ENCODE measurements at regions not wholly inside any gene's neighbourhood (a gene's known extent, or its start where the extent isn't known, plus 50 kb on each side); places are given as distances from the start of the nearest gene placed in this dataset.

- Histone ChIP-seq H3K27me3 (ENCODE audit: insufficient read depth, poor library complexity, severe bottlenecking) (no peaks in the 10 kb centered on the region), H3K9me3 (ENCODE audit: severe bottlenecking) (no peaks in the 10 kb centered on the region), H3K4me1 (ENCODE audit: insufficient read depth, poor library complexity, severe bottlenecking) (no peaks in the 10 kb centered on the region), H3K4me3 (ENCODE audit: severe bottlenecking) (no peak overlapping the region), H3K27ac (ENCODE audit: poor library complexity, severe bottlenecking) (no peak overlapping the region), H3K36me3 (ENCODE audit: low read depth) (no peaks in the 10 kb centered on the region)
- no peak for DNase-seq (ENCODE audit: low spot score)
- no peak for TF ChIP-seq CTCF (IDR thresholded peaks at IDR 0.05; ENCODE audit: poor library complexity, severe bottlenecking)
- no peak for ATAC-seq (ENCODE audit: low read depth)
These were observed 1321.8 kb downstream of the BRD1 start for GRCh38 chr22:48505891-48506290.

- Histone ChIP-seq H3K27me3 (ENCODE audit: insufficient read depth, poor library complexity, severe bottlenecking) (no peaks in the 10 kb centered on the region), H3K36me3 (ENCODE audit: low read depth) (no peaks in the 10 kb centered on the region), H3K27ac (ENCODE audit: poor library complexity, severe bottlenecking) (no peak overlapping the region), H3K4me1 (ENCODE audit: insufficient read depth, poor library complexity, severe bottlenecking) (no peaks in the 10 kb centered on the region), H3K9me3 (ENCODE audit: severe bottlenecking) (no peaks in the 10 kb centered on the region), H3K4me3 (ENCODE audit: severe bottlenecking) (no peak overlapping the region)
- DNase-seq (ENCODE audit: low spot score) (no peak), ATAC-seq (ENCODE audit: low read depth) (no peak)
- TF ChIP-seq CTCF (IDR thresholded peaks at IDR 0.05; ENCODE audit: poor library complexity, severe bottlenecking): no peak
These were observed 1323.0 kb downstream of the BRD1 start for GRCh38 chr22:48504519-48505140.

DNA sequence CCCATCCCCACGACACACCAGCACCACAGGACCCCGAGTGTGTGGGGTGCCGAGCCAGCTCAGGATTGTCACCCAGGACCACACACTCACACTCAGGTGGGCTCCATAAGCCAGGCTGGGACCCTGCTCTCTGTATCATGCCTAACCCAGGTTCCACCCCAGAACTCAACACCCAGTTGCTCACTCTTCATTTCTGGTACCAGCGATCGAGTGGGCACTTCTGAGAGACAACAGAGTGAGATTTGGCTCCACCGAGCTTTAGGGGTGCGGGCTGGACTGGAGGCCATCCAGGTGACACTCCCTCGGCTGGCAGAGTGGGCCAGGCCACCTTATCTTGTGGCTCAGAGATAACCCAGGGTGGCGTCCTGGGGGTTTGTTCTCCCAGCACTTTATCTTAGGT is 1323.8 kb downstream of the BRD1 start:
- Histone ChIP-seq H3K27me3 (ENCODE audit: insufficient read depth, poor library complexity, severe bottlenecking) (no peaks in the 10 kb centered on the region), H3K4me3 (ENCODE audit: severe bottlenecking) (no peak overlapping the region), H3K4me1 (ENCODE audit: insufficient read depth, poor library complexity, severe bottlenecking) (no peaks in the 10 kb centered on the region), H3K27ac (ENCODE audit: poor library complexity, severe bottlenecking) (no peak overlapping the region), H3K36me3 (ENCODE audit: low read depth) (no peaks in the 10 kb centered on the region), H3K9me3 (ENCODE audit: severe bottlenecking) (no peaks in the 10 kb centered on the region)
- ATAC-seq (ENCODE audit: low read depth) (no peak), DNase-seq (ENCODE audit: low spot score) (no peak)
- no peak for TF ChIP-seq CTCF (IDR thresholded peaks at IDR 0.05; ENCODE audit: poor library complexity, severe bottlenecking)

- Histone ChIP-seq H3K9me3 (ENCODE audit: severe bottlenecking) (no peaks in the 10 kb centered on the region), H3K4me1 (ENCODE audit: insufficient read depth, poor library complexity, severe bottlenecking) (no peaks in the 10 kb centered on the region), H3K36me3 (ENCODE audit: low read depth) (no peaks in the 10 kb centered on the region), H3K4me3 (ENCODE audit: severe bottlenecking) (no peak overlapping the region), H3K27ac (ENCODE audit: poor library complexity, severe bottlenecking) (no peak overlapping the region), H3K27me3 (ENCODE audit: insufficient read depth, poor library complexity, severe bottlenecking) (no peaks in the 10 kb centered on the region)
- no peak for TF ChIP-seq CTCF (IDR thresholded peaks at IDR 0.05; ENCODE audit: poor library complexity, severe bottlenecking)
- DNase-seq (ENCODE audit: low spot score) (no peak), ATAC-seq (ENCODE audit: low read depth) (no peak)
These were observed 1324.5 kb downstream of the BRD1 start for GRCh38 chr22:48503035-48503625.

- ATAC-seq (ENCODE audit: low read depth): no peak
These were observed 1326.4 kb downstream of the BRD1 start for GRCh38 chr22:48501231-48501750.

More at GRCh38 chr22:48501231-48501750, 1326.4 kb downstream of the BRD1 start:
- H3K27ac ChIP-seq (ENCODE audit: poor library complexity, severe bottlenecking): no peak overlapping the region
- H3K4me3 ChIP-seq (ENCODE audit: severe bottlenecking): no peak overlapping the region
- TF ChIP-seq CTCF (IDR thresholded peaks at IDR 0.05; ENCODE audit: poor library complexity, severe bottlenecking): no peak
- no peaks in the 10 kb centered on the region for H3K36me3 ChIP-seq (ENCODE audit: low read depth)
- H3K27me3 ChIP-seq (ENCODE audit: insufficient read depth, poor library complexity, severe bottlenecking): no peaks in the 10 kb centered on the region
- DNase-seq (ENCODE audit: low spot score): no peak
- no peaks in the 10 kb centered on the region for H3K4me1 ChIP-seq (ENCODE audit: insufficient read depth, poor library complexity, severe bottlenecking)
- no peaks in the 10 kb centered on the region for H3K9me3 ChIP-seq (ENCODE audit: severe bottlenecking)
